Uterus (tissue), 2 donors: ENCODE measurements at regions not wholly inside any gene's neighbourhood (a gene's known extent, or its start where the extent isn't known, plus 50 kb on each side); places are given as distances from the start of the nearest gene placed in this dataset.

ENCODE experiments used
- CTCF ChIP-seq, 4 experiments: fragments of 200-600 bp in 2 of 4; fragments of 450-650 bp in 2 of 4; sonication (generic) in 2 of 4; IDR thresholded peaks; one replicate each; pipeline ENCODE4 v1.5.1; 2016 to 2019; ENCODE audit warnings: antibody characterized with exemption in 4 of 4, mild to moderate bottlenecking in 2 of 4, moderate library complexity in 1 of 4
- POLR2A ChIP-seq, 2 donors: fragments of 450-650 bp; IDR thresholded peaks; one replicate each; pipeline ENCODE4 v1.6.1; 2016; ENCODE audit warnings: antibody characterized with exemption in 2 of 2, mild to moderate bottlenecking in 1 of 2, moderate library complexity in 1 of 2

GRCh38 chr6:156421933-156422332, 355.2 kb upstream of the ARID1B start:
- TF ChIP-seq CTCF (IDR thresholded peaks at IDR 0.05), result no peak
- no peak for TF ChIP-seq POLR2A (IDR thresholded peaks at IDR 0.05)
